ENCODE measurements at regions not wholly inside any gene's neighbourhood (a gene's known extent, or its start where the extent isn't known, plus 50 kb on each side); places are given as distances from the start of the nearest gene placed in this dataset.

DNA sequence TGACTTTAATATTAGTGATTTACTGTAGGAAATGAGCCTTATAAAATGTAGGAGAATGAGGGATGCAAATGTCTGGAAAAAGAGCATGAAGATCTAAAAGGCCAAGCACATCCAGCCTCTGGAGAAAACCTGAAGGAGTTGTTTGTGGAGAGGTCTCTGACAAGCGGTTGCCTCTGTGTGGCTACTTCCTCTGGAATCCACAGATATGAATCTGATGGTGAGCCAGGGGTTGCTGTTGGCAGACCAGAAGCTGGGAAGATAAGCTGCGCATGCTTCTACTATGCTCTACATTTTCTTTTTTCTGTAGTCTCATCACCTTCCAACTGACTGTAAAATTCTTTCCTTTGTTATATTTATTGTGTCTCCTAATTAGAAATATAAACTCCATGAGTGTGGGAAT lies 248.6 kb downstream of the OLFM3 start:
- DNase-seq (ENCODE audit: low read depth in 4 of 4, low spot score in 3 of 4), result no peak

Data from right renal pelvis (tissue), 4 donors.